Neuronal stem cell (in vitro differentiated cells): ENCODE measurements at regions not wholly inside any gene's neighbourhood (a gene's known extent, or its start where the extent isn't known, plus 50 kb on each side); places are given as distances from the start of the nearest gene placed in this dataset.

Experiments used
- DNase-seq: peaks from one replicate; pipeline ENCODE4 v3.0.0-alpha.2; 2013; ENCODE audit warnings: low spot score
- H2AFZ ChIP-seq: one replicate; pipeline ENCODE4 v1.6.1; 2013; ENCODE audit warnings: mild to moderate bottlenecking, low read length, inconsistent platforms
- H2AK5ac ChIP-seq: 2 replicates; pipeline ENCODE4 v1.6.1; 2013; ENCODE audit warnings: low read depth, mild to moderate bottlenecking, inconsistent platforms, low read length, moderate library complexity, mixed read lengths
- H2BK120ac ChIP-seq: 2 replicates; pipeline ENCODE4 v1.6.1; 2013; ENCODE audit warnings: low read depth, mild to moderate bottlenecking, inconsistent platforms, low read length, moderate library complexity, mixed read lengths
- H2BK12ac ChIP-seq: one replicate; pipeline ENCODE4 v1.6.1; 2013; ENCODE audit warnings: low read length, inconsistent platforms
- H2BK15ac ChIP-seq: 2 replicates; pipeline ENCODE4 v1.6.1; 2013; ENCODE audit warnings: mild to moderate bottlenecking, low read length, inconsistent platforms, mixed read lengths
- H2BK5ac ChIP-seq: one replicate; pipeline ENCODE4 v1.6.1; 2013; ENCODE audit warnings: inconsistent platforms, mild to moderate bottlenecking, low read length, moderate library complexity
- H3K14ac ChIP-seq: one replicate; pipeline ENCODE4 v1.6.1; 2013; ENCODE audit warnings: low read length, inconsistent platforms
- H3K18ac ChIP-seq: 2 replicates; pipeline ENCODE4 v1.6.1; 2013; ENCODE audit warnings: low read length, inconsistent platforms
- H3K23ac ChIP-seq: 2 replicates; pipeline ENCODE4 v1.6.1; 2013; ENCODE audit warnings: low read depth, mild to moderate bottlenecking, mixed read lengths, low read length, inconsistent platforms; ENCODE audit not compliant: poor library complexity
- H3K27ac ChIP-seq: replicated peaks from 3 replicates; pipeline ENCODE4 v1.5.1; 2013; ENCODE audit warnings: low read length, inconsistent platforms
- H3K27me3 ChIP-seq, 3 experiments: 2 replicates each; pipeline ENCODE4 v1.6.1; 2013; ENCODE audit warnings: low read length in 3 of 3, mild to moderate bottlenecking in 2 of 3, inconsistent platforms in 1 of 3, low read depth in 1 of 3, mixed read lengths in 1 of 3, moderate library complexity in 1 of 3; ENCODE audit not compliant: control insufficient read depth in 3 of 3, insufficient read depth in 3 of 3
- H3K36me3 ChIP-seq, 2 donors: replicated peaks in 1 of 2; 2 replicates each; pipeline ENCODE4 v1.6.1; 2013; ENCODE audit warnings: low read length in 2 of 2; ENCODE audit not compliant: control insufficient read depth in 2 of 2, insufficient read depth in 2 of 2
- H3K4ac ChIP-seq: 2 replicates; pipeline ENCODE4 v1.6.1; 2013; ENCODE audit warnings: inconsistent platforms, mild to moderate bottlenecking, low read length, moderate library complexity
- H3K4me1 ChIP-seq, 2 donors: 1 replicate in 1 of 2; 2 replicates in 1 of 2; pipeline ENCODE4 v1.6.1; 2013; ENCODE audit warnings: low read length in 2 of 2, low read depth in 1 of 2; ENCODE audit not compliant: control insufficient read depth in 2 of 2, insufficient read depth in 1 of 2
- H3K4me2 ChIP-seq: one replicate; pipeline ENCODE4 v1.6.1; 2013; ENCODE audit warnings: mild to moderate bottlenecking, low read length, inconsistent platforms; ENCODE audit not compliant: insufficient read depth, poor library complexity, severe bottlenecking
- H3K4me3 ChIP-seq, 2 donors: 2 replicates each; pipeline ENCODE4 v1.5.1; 2013; ENCODE audit warnings: low read length in 2 of 2, mild to moderate bottlenecking in 2 of 2, inconsistent platforms in 1 of 2, moderate library complexity in 1 of 2
- H3K79me1 ChIP-seq: one replicate; pipeline ENCODE4 v1.6.1; 2013; ENCODE audit warnings: low read depth, mild to moderate bottlenecking, inconsistent platforms, low read length, moderate library complexity
- H3K9ac ChIP-seq: one replicate; pipeline ENCODE4 v1.6.1; 2013; ENCODE audit warnings: mild to moderate bottlenecking, low read depth, low read length, inconsistent platforms; ENCODE audit not compliant: poor library complexity
- H3K9me3 ChIP-seq, 2 donors: replicated peaks in 1 of 2; 2 replicates each; pipeline versions ENCODE3 to v1.6.1; 2013; ENCODE audit warnings: low read length in 2 of 2, mild to moderate bottlenecking in 2 of 2, inconsistent platforms in 1 of 2, low read depth in 1 of 2, mixed read lengths in 1 of 2, moderate library complexity in 1 of 2; ENCODE audit not compliant: control insufficient read depth in 2 of 2, insufficient read depth in 1 of 2
- H4K8ac ChIP-seq: one replicate; pipeline ENCODE4 v1.6.1; 2013; ENCODE audit warnings: low read depth, mild to moderate bottlenecking, inconsistent platforms, low read length, moderate library complexity
- H4K91ac ChIP-seq: one replicate; pipeline ENCODE4 v1.6.1; 2013; ENCODE audit warnings: low read length, low read depth, mild to moderate bottlenecking, inconsistent platforms; ENCODE audit not compliant: poor library complexity
- WGBS, 2 donors: extraction: QIAGEN DNeasy Blood & Tissue Kit; methylation state at CpG; one replicate each; pipeline ENCODE4 v1.1.7; 2013; ENCODE audit warnings: missing lambda C conversion rate in 2 of 2, mixed read lengths in 1 of 2; ENCODE audit not compliant: insufficient read length in 2 of 2, insufficient replicate concordance in 1 of 2; ENCODE audit errors: extremely low coverage in 2 of 2; 5-methylcytosine and 5-hydroxymethylcytosine counted together

GRCh38 chr5:38011668-38012188 lies 171.9 kb upstream of the GDNF start:
- Histone ChIP-seq H2BK12ac (no peak overlapping the region), H3K18ac (no peak overlapping the region), H2AK5ac (no peak overlapping the region), H3K27me3 (no peaks in the 10 kb centered on the region), H4K91ac (no peak overlapping the region), H3K9me3 (no peaks in the 10 kb centered on the region), H3K14ac (no peak overlapping the region), H2AFZ (no peak overlapping the region), H2BK15ac (no peak overlapping the region), H3K23ac (no peak overlapping the region), H3K4ac (no peak overlapping the region), H3K9ac (no peak overlapping the region), H2BK5ac (no peak overlapping the region), H3K79me1 (no peaks in the 10 kb centered on the region), H3K4me1 (no peaks in the 10 kb centered on the region), H4K8ac (no peak overlapping the region), H3K36me3 (no peaks in the 10 kb centered on the region), H2BK120ac (no peak overlapping the region), H3K27ac (no peak overlapping the region), H3K4me2 (no peak overlapping the region), H3K4me3 (no peak overlapping the region)
- no peak for DNase-seq
- WGBS, 2 donors: no CpG with 5 or more reads among the region's 3 CpGs

- no peak overlapping the region for H3K23ac ChIP-seq
- H2AK5ac ChIP-seq: no peak overlapping the region
- H3K18ac ChIP-seq: no peak overlapping the region
- H3K36me3 ChIP-seq: no peaks in the 10 kb centered on the region
- no peak overlapping the region for H3K4me2 ChIP-seq
- no peaks in the 10 kb centered on the region for H3K9me3 ChIP-seq
- no peak overlapping the region for H3K4me3 ChIP-seq
- H2BK15ac ChIP-seq: no peak overlapping the region
- no peak overlapping the region for H4K91ac ChIP-seq
- H3K4ac ChIP-seq: no peak overlapping the region
- no peak overlapping the region for H2BK5ac ChIP-seq
- DNase-seq: no peak
- WGBS, 2 donors: no CpG with 5 or more reads among the region's 2 CpGs
- H3K9ac ChIP-seq: no peak overlapping the region
- no peaks in the 10 kb centered on the region for H3K79me1 ChIP-seq
- H3K27ac ChIP-seq: no peak overlapping the region
- H2AFZ ChIP-seq: no peak overlapping the region
- no peak overlapping the region for H4K8ac ChIP-seq
- no peaks in the 10 kb centered on the region for H3K4me1 ChIP-seq
- H3K27me3 ChIP-seq: no peaks in the 10 kb centered on the region
- H2BK120ac ChIP-seq: no peak overlapping the region
- H2BK12ac ChIP-seq: no peak overlapping the region
- no peak overlapping the region for H3K14ac ChIP-seq
Measured at GRCh38 chr5:38009749-38010358, 170.0 kb upstream of the GDNF start.

DNA sequence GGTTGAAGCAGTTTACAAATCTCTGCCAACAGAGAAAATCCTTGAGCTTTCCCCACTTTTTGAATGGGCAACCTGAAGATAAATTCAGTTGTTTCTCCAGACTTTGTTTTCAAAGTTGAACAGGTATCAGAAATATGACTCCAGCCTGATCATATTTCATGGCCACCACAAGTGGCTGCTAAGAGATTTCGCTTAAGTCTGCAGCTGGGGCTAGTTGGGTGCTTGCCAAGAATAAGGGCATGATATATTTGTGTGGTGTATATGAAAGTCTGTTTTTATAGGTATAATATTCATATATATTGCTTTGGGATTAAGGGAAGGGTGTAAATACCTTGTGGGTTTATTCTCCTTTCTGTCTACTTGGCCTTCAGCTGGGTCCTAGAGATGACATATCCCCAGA lies 168.4 kb upstream of the GDNF start:
- H2BK12ac ChIP-seq: no peak overlapping the region
- no peak overlapping the region for H4K91ac ChIP-seq
- H3K27ac ChIP-seq: no peak overlapping the region
- no peak overlapping the region for H2BK15ac ChIP-seq
- no peak overlapping the region for H2BK5ac ChIP-seq
- H2AK5ac ChIP-seq: no peak overlapping the region
- H3K27me3 ChIP-seq: peaks cover 0 to 2% (median 0%) of the 10 kb centered on the region in 3 experiments
- H3K9ac ChIP-seq: no peak overlapping the region
- no peak for DNase-seq
- no CpG with 5 or more reads among the region's 1 CpG for WGBS, 2 donors
- H3K4me1 ChIP-seq: no peaks in the 10 kb centered on the region
- H3K14ac ChIP-seq: no peak overlapping the region
- no peak overlapping the region for H3K18ac ChIP-seq
- H3K4me2 ChIP-seq: no peak overlapping the region
- no peaks in the 10 kb centered on the region for H3K79me1 ChIP-seq
- no peak overlapping the region for H3K23ac ChIP-seq
- H2BK120ac ChIP-seq: no peak overlapping the region
- H4K8ac ChIP-seq: no peak overlapping the region
- no peaks in the 10 kb centered on the region for H3K36me3 ChIP-seq
- no peak overlapping the region for H3K4me3 ChIP-seq
- no peaks in the 10 kb centered on the region for H3K9me3 ChIP-seq
- H2AFZ ChIP-seq: no peak overlapping the region
- no peak overlapping the region for H3K4ac ChIP-seq

- no peak overlapping the region for H2BK15ac ChIP-seq
- H3K79me1 ChIP-seq: no peaks in the 10 kb centered on the region
- no peak overlapping the region for H3K9ac ChIP-seq
- no CpG with 5 or more reads among the region's 1 CpG for WGBS, 2 donors
- no peak overlapping the region for H4K91ac ChIP-seq
- peaks cover 0 to 2% (median 0%) of the 10 kb centered on the region in 3 experiments for H3K27me3 ChIP-seq
- H3K18ac ChIP-seq: no peak overlapping the region
- no peak overlapping the region for H3K27ac ChIP-seq
- H3K23ac ChIP-seq: no peak overlapping the region
- no peaks in the 10 kb centered on the region for H3K9me3 ChIP-seq
- H3K4me2 ChIP-seq: no peak overlapping the region
- H2AK5ac ChIP-seq: no peak overlapping the region
- no peak overlapping the region for H2BK120ac ChIP-seq
- no peaks in the 10 kb centered on the region for H3K36me3 ChIP-seq
- H4K8ac ChIP-seq: no peak overlapping the region
- no peaks in the 10 kb centered on the region for H3K4me1 ChIP-seq
- no peak overlapping the region for H3K4ac ChIP-seq
- no peak overlapping the region for H2BK5ac ChIP-seq
- no peak overlapping the region for H3K14ac ChIP-seq
- H2BK12ac ChIP-seq: no peak overlapping the region
- H2AFZ ChIP-seq: no peak overlapping the region
- DNase-seq: no peak
- H3K4me3 ChIP-seq: no peak overlapping the region
Measured at GRCh38 chr5:37999593-37999992, 159.8 kb upstream of the GDNF start.
